ENCODE measurements at regions not wholly inside any gene's neighbourhood (a gene's known extent, or its start where the extent isn't known, plus 50 kb on each side); places are given as distances from the start of the nearest gene placed in this dataset.

- TF ChIP-seq CTCF (conservative IDR thresholded peaks at IDR 0.05): no peak
Measured at GRCh38 chr22:34501366-34501965, 564.5 kb upstream of the ISX start.

GRCh38 chr22:34502821-34503220, 563.1 kb upstream of the ISX start:
- no peak for TF ChIP-seq CTCF (conservative IDR thresholded peaks at IDR 0.05)
- no peak overlapping the region for H3K27ac ChIP-seq

More at GRCh38 chr22:34501366-34501965, 564.5 kb upstream of the ISX start:
- no peak overlapping the region for H3K27ac ChIP-seq

- no peak for TF ChIP-seq CTCF (conservative IDR thresholded peaks at IDR 0.05)
- H3K27ac ChIP-seq: no peak overlapping the region
Measured at GRCh38 chr22:34508797-34509196, 557.2 kb upstream of the ISX start.

- TF ChIP-seq CTCF (conservative IDR thresholded peaks at IDR 0.05): no peak
- no peak overlapping the region for H3K27ac ChIP-seq
Measured at GRCh38 chr22:34526681-34527080, 539.3 kb upstream of the ISX start.

GRCh38 chr22:34534101-34534500, 531.9 kb upstream of the ISX start:
- H3K27ac ChIP-seq: no peak overlapping the region
- no peak for TF ChIP-seq CTCF (conservative IDR thresholded peaks at IDR 0.05)

GRCh38 chr22:34567367-34567766, 498.6 kb upstream of the ISX start:
- no peak overlapping the region for H3K27ac ChIP-seq
- TF ChIP-seq CTCF (conservative IDR thresholded peaks at IDR 0.05): no peak

GRCh38 chr22:34570408-34570807, 495.6 kb upstream of the ISX start:
- no peak overlapping the region for H3K27ac ChIP-seq
- no peak for TF ChIP-seq CTCF (conservative IDR thresholded peaks at IDR 0.05)
